ENCODE measurements at regions not wholly inside any gene's neighbourhood (a gene's known extent, or its start where the extent isn't known, plus 50 kb on each side); places are given as distances from the start of the nearest gene placed in this dataset.
"Not testable (repeated sequence)": the region's sequence is repeated elsewhere in the genome, so short reads cannot be mapped to it uniquely, and the experiment has no call there.

- H3K27me3 ChIP-seq; ATAC-seq; H3K27ac ChIP-seq; H3K36me3 ChIP-seq; H3K4me3 ChIP-seq; H3K4me1 ChIP-seq; FAIRE-seq; H3K9me3 ChIP-seq; intact Hi-C loops (cut with DNase I); DNase-seq: not testable (repeated sequence)
- WGBS, 2 donors, result 74 to 79% methylated on average over 11 of the region's 11 CpGs
Observed at GRCh38 chr5:44756097-44756496, 52.6 kb upstream of the MRPS30 start.

GRCh38 chr5:44747396-44747795 lies 61.4 kb upstream of the MRPS30 start:
- FAIRE-seq, result no peak

GRCh38 chr5:44740660-44741059 lies 68.1 kb upstream of the MRPS30 start:
- Histone ChIP-seq H3K27me3 (no peaks in the 10 kb centered on the region), H3K4me3 (no peak overlapping the region), H3K4me1 (no peaks in the 10 kb centered on the region), H3K27ac (no peak overlapping the region), H3K9me3 (no peaks in the 10 kb centered on the region), H3K36me3 (no peaks in the 10 kb centered on the region)
- no peak for TF ChIP-seq CTCF (IDR thresholded peaks at IDR 0.05)
- ATAC-seq (no peak), DNase-seq (no peak), FAIRE-seq (no peak)
- intact Hi-C loops (cut with DNase I), result no loop called here

More at GRCh38 chr5:44747396-44747795, 61.4 kb upstream of the MRPS30 start:
- Histone ChIP-seq H3K4me1 (no peaks in the 10 kb centered on the region), H3K27ac (no peak overlapping the region), H3K27me3 (no peaks in the 10 kb centered on the region), H3K36me3 (no peaks in the 10 kb centered on the region), H3K4me3 (no peak overlapping the region), H3K9me3 (peaks cover 0 to 3% (median 0%) of the 10 kb centered on the region in 4 donors)
- DNase-seq (no peak), ATAC-seq (no peak)
- intact Hi-C loops (cut with DNase I), result no loop called here
- 49 to 57% methylated on average over 1 of the region's 1 CpG for WGBS, 2 donors
- TF ChIP-seq CTCF (IDR thresholded peaks at IDR 0.05), result no peak

GRCh38 chr5:44729536-44729935 lies 79.2 kb upstream of the MRPS30 start:
- Histone ChIP-seq H3K27me3 (no peaks in the 10 kb centered on the region), H3K36me3 (no peaks in the 10 kb centered on the region), H3K9me3 (no peaks in the 10 kb centered on the region), H3K27ac (no peak overlapping the region), H3K4me3 (no peak overlapping the region), H3K4me1 (no peaks in the 10 kb centered on the region)
- intact Hi-C loops (cut with DNase I), result no loop called here
- FAIRE-seq, result no peak
- WGBS, 2 donors, result 75 to 83% methylated on average over 1 of the region's 1 CpG
- no peak for DNase-seq
- TF ChIP-seq CTCF (IDR thresholded peaks at IDR 0.05), result no peak
- no peak for ATAC-seq

- no peak for FAIRE-seq
- no peak for ATAC-seq
Observed at GRCh38 chr5:44727100-44727499, 81.6 kb upstream of the MRPS30 start.

More at GRCh38 chr5:44727100-44727499, 81.6 kb upstream of the MRPS30 start:
- H3K9me3 ChIP-seq, result no peaks in the 10 kb centered on the region
- intact Hi-C loops (cut with DNase I), result no loop called here
- H3K4me3 ChIP-seq, result no peak overlapping the region
- no peaks in the 10 kb centered on the region for H3K4me1 ChIP-seq
- no peaks in the 10 kb centered on the region for H3K36me3 ChIP-seq
- 43 to 47% methylated on average over 1 of the region's 1 CpG for WGBS, 2 donors
- TF ChIP-seq CTCF (IDR thresholded peaks at IDR 0.05), result no peak
- H3K27me3 ChIP-seq, result no peaks in the 10 kb centered on the region
- no peak for DNase-seq
- H3K27ac ChIP-seq, result no peak overlapping the region
